ENCODE measurements at regions not wholly inside any gene's neighbourhood (a gene's known extent, or its start where the extent isn't known, plus 50 kb on each side); places are given as distances from the start of the nearest gene placed in this dataset.

DNA sequence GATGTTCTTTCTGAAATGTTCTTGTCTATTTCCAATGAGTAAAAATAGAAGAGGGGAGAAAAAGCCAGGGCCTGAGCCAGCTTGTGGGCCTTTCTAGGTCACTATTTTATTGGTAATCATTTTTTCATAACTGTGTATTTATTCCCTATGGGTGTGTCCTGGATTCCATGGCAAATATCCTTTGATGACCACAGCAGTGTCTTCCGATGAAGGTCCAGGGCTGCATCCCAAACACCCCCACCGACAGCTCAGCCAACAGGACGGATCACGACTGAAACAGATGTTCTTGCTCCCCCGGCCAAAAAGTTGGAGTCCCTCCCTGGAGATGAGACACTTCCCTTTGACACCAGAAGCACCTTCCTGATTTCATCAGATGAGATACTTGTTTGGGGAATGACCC is 105.4 kb upstream of the PLEKHG1 start:
- ChIA-PET CTCF (no interaction called here), POLR2A (no interaction called here), RAD21 (ENCODE audit: low non-redundant PET in 1 of 2, low total read pairs in 2 of 2, uncharacterized antibody in 2 of 2, unreplicated experiment in 2 of 2) (no interaction called here)
- Histone ChIP-seq H3K4me1 (ENCODE audit: control insufficient read depth in 1 of 2, insufficient read depth in 2 of 2, low read length in 2 of 2) (peaks cover 24 to 39% of the 10 kb centered on the region in 2 experiments), H3K79me2 (ENCODE audit: insufficient read depth, low read length) (no peaks in the 10 kb centered on the region), H4K20me1 (ENCODE audit: insufficient read depth) (no peaks in the 10 kb centered on the region), H3K4me3 (replicated peaks in 1 of 2; ENCODE audit: low read depth in 1 of 2, low read length in 2 of 2) (no peak overlapping the region), H3K36me3 (ENCODE audit: control insufficient read depth in 1 of 2, insufficient read depth in 2 of 2, low read length in 2 of 2) (no peaks in the 10 kb centered on the region), H3K4me2 (ENCODE audit: low read length) (no peak overlapping the region), H3K9ac (ENCODE audit: low read length) (no peak overlapping the region), H3K9me2 (ENCODE audit: insufficient read depth) (no peaks in the 10 kb centered on the region), H2AFZ (ENCODE audit: low read depth, low read length, poor library complexity, severe bottlenecking) (no peak overlapping the region), H3K27ac (ENCODE audit: low read depth, low read length) (no peak overlapping the region), H3K9me3 (ENCODE audit: control insufficient read depth in 1 of 2, insufficient read depth in 1 of 2, low read depth in 1 of 2, low read length in 2 of 2) (no peaks in the 10 kb centered on the region), H3K27me3 (ENCODE audit: insufficient read depth, low read length) (no peaks in the 10 kb centered on the region)
- BruUV-seq (replicated peaks) = no TSS peak
- ATAC-seq = no peak
- no peak for DNase-seq (ENCODE audit: low read depth, low spot score)
- intact Hi-C loops (cut with micrococcal nuclease) = no loop called here
- TF ChIP-seq, protein P1, sequence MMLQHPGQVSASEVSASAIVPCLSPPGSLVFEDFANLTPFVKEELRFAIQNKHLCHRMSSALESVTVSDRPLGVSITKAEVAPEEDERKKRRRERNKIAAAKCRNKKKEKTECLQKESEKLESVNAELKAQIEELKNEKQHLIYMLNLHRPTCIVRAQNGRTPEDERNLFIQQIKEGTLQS (IDR thresholded peaks at IDR 0.05) = no peak
- TF ChIP-seq SIN3A (IDR thresholded peaks at IDR 0.05; ENCODE audit: low read depth) = no peak
- TF ChIP-seq CBX3 (IDR thresholded peaks at IDR 0.05; ENCODE audit: low read depth) = no peak
- no peak for TF ChIP-seq SP1 (IDR thresholded peaks at IDR 0.05; ENCODE audit: low read depth)
- TF ChIP-seq, protein P2, sequence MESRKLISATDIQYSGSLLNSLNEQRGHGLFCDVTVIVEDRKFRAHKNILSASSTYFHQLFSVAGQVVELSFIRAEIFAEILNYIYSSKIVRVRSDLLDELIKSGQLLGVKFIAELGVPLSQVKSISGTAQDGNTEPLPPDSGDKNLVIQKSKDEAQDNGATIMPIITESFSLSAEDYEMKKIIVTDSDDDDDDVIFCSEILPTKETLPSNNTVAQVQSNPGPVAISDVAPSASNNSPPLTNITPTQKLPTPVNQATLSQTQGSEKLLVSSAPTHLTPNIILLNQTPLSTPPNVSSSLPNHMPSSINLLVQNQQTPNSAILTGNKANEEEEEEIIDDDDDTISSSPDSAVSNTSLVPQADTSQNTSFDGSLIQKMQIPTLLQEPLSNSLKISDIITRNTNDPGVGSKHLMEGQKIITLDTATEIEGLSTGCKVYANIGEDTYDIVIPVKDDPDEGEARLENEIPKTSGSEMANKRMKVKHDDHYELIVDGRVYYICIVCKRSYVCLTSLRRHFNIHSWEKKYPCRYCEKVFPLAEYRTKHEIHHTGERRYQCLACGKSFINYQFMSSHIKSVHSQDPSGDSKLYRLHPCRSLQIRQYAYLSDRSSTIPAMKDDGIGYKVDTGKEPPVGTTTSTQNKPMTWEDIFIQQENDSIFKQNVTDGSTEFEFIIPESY (IDR thresholded peaks at IDR 0.05; ENCODE audit: extremely low read depth, insufficient replicate concordance, low read length) = no peak
- TF ChIP-seq, protein P3, sequence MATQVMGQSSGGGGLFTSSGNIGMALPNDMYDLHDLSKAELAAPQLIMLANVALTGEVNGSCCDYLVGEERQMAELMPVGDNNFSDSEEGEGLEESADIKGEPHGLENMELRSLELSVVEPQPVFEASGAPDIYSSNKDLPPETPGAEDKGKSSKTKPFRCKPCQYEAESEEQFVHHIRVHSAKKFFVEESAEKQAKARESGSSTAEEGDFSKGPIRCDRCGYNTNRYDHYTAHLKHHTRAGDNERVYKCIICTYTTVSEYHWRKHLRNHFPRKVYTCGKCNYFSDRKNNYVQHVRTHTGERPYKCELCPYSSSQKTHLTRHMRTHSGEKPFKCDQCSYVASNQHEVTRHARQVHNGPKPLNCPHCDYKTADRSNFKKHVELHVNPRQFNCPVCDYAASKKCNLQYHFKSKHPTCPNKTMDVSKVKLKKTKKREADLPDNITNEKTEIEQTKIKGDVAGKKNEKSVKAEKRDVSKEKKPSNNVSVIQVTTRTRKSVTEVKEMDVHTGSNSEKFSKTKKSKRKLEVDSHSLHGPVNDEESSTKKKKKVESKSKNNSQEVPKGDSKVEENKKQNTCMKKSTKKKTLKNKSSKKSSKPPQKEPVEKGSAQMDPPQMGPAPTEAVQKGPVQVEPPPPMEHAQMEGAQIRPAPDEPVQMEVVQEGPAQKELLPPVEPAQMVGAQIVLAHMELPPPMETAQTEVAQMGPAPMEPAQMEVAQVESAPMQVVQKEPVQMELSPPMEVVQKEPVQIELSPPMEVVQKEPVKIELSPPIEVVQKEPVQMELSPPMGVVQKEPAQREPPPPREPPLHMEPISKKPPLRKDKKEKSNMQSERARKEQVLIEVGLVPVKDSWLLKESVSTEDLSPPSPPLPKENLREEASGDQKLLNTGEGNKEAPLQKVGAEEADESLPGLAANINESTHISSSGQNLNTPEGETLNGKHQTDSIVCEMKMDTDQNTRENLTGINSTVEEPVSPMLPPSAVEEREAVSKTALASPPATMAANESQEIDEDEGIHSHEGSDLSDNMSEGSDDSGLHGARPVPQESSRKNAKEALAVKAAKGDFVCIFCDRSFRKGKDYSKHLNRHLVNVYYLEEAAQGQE (IDR thresholded peaks at IDR 0.05; ENCODE audit: low read depth) = no peak
- no peak for TF ChIP-seq FOSL1 (IDR thresholded peaks at IDR 0.05; ENCODE audit: low read depth)
- no peak for TF ChIP-seq ELF1 (IDR thresholded peaks at IDR 0.05; ENCODE audit: borderline replicate concordance, low read depth)
